Erythroblast (primary cell): ENCODE measurements at regions not wholly inside any gene's neighbourhood (a gene's known extent, or its start where the extent isn't known, plus 50 kb on each side); places are given as distances from the start of the nearest gene placed in this dataset.
A peak's percentile ranks its signal among the peaks of the same experiment; 100 is the strongest.

Source experiments
- DNase-seq, 2 experiments: peaks; one replicate each; lab custom pipeline; 2025; lab: John Stamatoyannopoulos, UW
- GATA1 ChIP-seq: IDR thresholded peaks from 2 replicates; pipeline ENCODE4 v1.6.1; 2011; ENCODE audit warnings: low read depth, mild to moderate bottlenecking, control low read depth, low read length, moderate library complexity
- POLR2A ChIP-seq: IDR thresholded peaks from 2 replicates; pipeline ENCODE4 v1.6.1; 2011; ENCODE audit warnings: mild to moderate bottlenecking, low read length

DNA sequence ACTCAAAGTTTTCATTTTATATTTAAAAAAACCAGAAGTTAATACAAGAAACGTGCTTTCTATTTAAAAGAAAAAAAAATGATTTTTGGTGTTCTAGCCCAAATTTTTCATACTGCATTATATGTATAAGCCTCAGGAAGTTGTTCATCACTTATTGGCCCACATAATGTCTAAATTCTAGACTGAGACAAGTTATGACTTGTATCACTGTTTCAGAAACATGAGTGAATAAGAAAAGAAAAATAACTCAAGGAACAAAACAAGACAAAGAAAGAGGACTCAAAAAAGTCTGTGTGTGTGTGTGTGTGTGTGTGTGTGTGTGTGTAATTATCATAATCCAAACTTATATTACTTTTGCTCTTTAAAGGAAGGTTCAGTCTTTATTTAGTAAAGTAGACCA, 929.8 kb downstream of the GALC start:
- TF ChIP-seq GATA1 (no peak), POLR2A (no peak)
- no peak for DNase-seq

- TF ChIP-seq POLR2A, result no peak
- TF ChIP-seq GATA1, result no peak
- DNase-seq, result no peak
These were observed 932.6 kb downstream of the GALC start for GRCh38 chr14:87060405-87060804.

DNA sequence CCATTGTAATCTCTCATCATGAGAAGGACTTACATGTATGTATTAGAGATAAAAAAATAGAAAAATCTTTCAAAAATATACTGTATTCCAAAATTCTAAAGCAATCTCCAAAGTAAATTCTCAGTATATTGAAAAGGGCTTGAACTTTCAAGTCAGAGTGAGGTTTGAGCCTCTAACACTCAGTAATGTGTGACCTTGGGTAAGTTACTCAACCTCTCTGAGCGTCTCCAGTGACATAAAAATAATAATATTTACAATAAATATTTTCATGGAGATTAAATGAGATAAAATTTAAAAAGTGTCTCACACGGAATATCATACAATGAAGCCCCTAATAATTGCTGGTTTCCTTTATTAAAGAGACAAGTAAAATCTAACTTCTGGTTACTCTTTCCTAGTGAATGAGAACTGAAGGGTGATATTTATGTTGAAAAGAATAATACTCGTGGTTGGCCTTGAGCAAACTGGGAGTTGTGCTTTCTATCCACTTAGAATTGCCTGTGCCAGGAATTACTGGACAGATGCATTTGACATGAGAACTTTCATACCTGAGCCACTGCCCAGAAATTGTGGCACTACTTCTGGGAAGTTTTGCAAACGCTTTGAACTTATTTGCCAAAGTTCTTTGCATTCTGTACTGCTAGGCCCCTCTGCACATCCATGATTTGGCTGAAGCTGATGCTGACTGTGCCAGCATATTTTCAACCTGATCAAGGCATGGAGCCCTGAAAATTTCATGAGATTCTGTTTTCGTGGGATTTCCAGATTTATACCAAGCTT, 933.7 kb downstream of the GALC start:
- no peak for TF ChIP-seq POLR2A
- TF ChIP-seq GATA1, result no peak
- DNase-seq, result no peak

- DNase-seq, result no peak
- TF ChIP-seq GATA1 (no peak), POLR2A (no peak)
These were observed 938.0 kb downstream of the GALC start for GRCh38 chr14:87055007-87055406.

GRCh38 chr14:87052646-87053225, 940.2 kb downstream of the GALC start:
- DNase-seq, result no peak
- TF ChIP-seq POLR2A (no peak), GATA1 (no peak)

DNA sequence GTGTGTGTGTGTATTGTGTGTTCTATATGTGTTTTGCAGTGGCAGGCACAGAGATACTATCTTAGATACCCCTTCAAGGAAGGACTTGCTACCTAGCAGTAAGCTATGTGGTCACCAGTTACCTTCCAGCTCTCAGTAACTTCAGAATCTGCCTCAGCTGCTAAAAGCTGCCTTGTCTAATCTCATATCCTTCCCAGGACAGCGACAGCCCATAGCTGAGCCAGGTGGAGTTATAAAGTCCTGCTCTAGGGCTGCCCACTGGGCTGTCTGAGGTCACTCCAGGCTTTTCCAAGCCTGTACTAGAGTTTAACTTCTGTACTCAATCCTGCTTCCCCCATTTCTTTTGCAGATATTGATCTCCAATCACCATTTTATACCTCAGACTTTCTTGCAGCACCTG, 942.6 kb downstream of the GALC start:
- DNase-seq, result no peak
- no peak for TF ChIP-seq POLR2A
- no peak for TF ChIP-seq GATA1

DNA sequence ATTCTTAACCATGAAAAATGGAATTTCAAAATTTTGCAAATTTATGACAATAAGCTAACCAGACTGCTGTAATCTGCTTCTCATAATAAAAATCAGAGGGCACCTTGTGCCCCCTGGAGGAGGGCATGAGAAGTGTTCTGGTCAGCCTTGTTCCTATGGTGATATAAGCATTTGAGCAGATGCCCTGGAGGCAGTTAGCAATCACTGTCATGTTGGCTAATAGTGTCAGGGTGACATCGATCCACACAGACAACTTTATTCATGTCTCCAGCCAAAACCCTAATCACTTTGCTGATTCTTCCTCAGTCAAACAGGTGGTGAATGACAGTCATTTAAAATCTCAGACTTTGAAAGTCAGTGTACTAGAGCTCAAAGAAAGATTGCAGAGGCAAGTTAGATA, 943.0 kb downstream of the GALC start:
- TF ChIP-seq POLR2A (no peak), GATA1 (no peak)
- peak; percentile 9 to 33 for DNase-seq

- no peak for DNase-seq
- no peak for TF ChIP-seq POLR2A
- no peak for TF ChIP-seq GATA1
These were observed 946.0 kb downstream of the GALC start for GRCh38 chr14:87046960-87047359.

GRCh38 chr14:87045956-87046355, 947.0 kb downstream of the GALC start:
- TF ChIP-seq POLR2A (no peak), GATA1 (no peak)
- no peak for DNase-seq

DNA sequence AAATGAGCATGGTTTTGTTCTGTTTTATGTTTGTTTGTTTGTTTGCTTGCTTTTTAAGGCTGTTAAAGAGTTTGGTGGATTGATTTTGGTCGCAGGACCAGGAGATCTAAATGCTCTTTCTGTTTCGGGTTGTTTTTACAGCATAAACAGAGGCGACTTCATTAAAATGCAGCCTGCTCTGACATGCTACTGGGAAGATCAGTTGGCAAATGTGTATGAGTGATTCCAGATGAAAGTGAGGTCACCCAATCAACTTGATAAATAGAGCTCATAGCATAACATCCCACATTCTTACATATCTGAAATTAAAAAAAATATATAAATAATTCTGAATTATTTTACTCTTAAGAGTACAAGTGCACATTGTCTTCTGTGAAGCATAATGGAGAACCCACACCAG, 947.7 kb downstream of the GALC start:
- TF ChIP-seq POLR2A (no peak), GATA1 (no peak)
- DNase-seq, result no peak

DNA sequence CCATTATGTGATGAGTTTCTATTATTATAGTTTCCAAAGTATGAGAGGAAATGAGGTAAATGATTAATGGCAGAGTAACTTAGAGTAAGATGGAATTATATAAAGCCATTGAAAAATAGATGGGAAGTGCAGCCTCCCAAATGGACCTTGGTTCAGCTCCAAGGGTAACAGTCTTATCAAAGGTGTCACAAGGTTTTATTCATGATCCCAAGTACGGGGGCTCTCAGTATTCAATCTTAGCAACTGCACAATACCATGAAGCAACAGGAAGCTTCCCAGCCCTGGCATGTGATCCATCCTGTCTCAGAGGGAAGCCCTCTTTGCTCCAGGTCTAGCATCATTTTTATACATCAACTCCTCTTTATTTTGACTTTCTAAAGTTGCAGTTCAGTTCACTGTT, 948.2 kb downstream of the GALC start:
- no peak for DNase-seq
- TF ChIP-seq POLR2A (no peak), GATA1 (no peak)

DNA sequence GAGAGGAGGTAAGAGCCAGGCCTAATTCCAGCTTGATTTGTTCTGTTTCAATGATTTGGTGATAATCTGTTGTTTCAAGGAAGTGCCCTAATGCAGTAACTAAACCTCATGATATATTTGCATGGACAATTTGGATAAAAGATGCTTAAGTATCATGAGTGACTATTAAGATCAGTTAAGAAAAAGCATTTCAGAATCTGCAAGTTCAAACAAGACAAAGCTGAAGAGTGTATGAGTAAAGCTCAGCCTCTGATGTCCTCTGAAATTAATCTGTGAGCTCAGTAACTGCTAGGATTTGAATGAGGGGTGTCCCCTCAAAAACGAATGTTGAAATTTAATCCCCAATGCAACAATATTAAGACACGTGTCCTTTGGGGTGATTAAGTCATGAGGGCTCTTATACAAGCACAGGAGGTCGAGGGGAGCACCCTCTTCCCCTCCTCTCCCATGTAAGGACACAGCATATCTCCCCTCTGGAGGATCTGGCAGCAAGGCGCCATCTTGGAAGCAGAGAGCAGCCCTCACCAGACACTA, 949.2 kb downstream of the GALC start:
- no peak for TF ChIP-seq POLR2A
- TF ChIP-seq GATA1, result no peak
- DNase-seq, result no peak

DNA sequence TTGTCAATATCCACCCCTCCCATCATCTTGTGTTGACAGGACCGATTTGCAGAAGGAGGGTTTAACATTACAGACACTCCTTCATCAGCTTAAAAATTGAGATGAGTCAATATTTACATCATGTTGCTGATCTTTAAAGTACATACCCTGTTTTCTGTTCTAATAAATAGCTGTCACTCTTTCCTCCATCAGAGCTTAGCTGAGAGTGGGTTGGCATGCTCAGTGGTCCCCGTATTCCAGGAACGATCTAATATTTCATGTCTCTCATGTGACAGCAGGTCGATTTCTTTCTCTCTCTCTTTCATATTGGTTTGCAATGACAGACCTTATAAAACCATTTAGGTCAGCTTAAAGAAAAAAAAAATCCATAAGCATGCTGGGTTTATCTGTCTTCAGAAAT, 950.6 kb downstream of the GALC start:
- TF ChIP-seq GATA1 (no peak), POLR2A (no peak)
- DNase-seq, result no peak

GRCh38 chr14:87041290-87042020, 951.5 kb downstream of the GALC start:
- no peak for DNase-seq
- no peak for TF ChIP-seq GATA1
- no peak for TF ChIP-seq POLR2A
